HK-2 (cell line): ENCODE measurements at regions not wholly inside any gene's neighbourhood (a gene's known extent, or its start where the extent isn't known, plus 50 kb on each side); places are given as distances from the start of the nearest gene placed in this dataset.

Experiments
- DNase-seq: peaks from one replicate; pipeline ENCODE4 v3.0.0-alpha.2; 2018; ENCODE audit not compliant: unreplicated experiment

DNA sequence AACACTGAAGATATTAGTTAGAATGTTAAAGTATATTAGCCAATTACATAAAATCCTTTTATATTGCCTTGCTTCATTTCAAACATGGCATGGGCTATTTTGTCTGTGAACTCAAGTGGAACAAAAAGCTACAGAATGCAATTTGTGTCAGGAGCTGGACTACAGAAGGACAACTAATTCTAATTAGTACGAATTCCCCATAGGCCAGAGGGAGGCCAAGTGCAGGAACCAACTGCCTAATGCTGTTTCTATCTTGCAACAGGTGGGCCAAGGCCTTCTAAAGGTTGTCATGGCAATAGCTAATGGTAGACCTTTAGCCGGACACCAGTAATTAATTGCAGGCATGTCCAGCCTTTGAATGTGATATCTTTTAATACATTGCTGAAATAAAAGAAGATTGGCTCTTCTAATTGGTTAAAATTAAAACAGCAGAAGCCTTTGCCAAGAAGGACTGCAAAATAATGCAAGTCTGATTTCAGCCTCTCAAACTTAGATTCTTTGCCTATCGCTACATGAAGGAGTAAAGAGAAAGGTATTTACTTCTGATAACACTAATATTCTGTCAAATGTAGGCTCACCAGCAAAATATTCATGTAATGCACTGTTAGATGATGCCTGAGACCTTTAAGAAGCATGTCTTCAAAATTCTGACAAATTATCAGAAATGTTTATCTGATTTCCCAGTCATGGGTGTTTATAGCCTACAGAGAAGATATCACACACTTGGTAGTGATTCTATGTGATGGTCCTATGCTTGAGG lies 232.1 kb downstream of the LMO4 start:
- DNase-seq, result no peak

GRCh38 chr1:87563211-87563610 lies 234.5 kb downstream of the LMO4 start:
- DNase-seq, result no peak

- DNase-seq, result no peak
Measured at GRCh38 chr1:87565861-87566260, 237.2 kb downstream of the LMO4 start.

DNA sequence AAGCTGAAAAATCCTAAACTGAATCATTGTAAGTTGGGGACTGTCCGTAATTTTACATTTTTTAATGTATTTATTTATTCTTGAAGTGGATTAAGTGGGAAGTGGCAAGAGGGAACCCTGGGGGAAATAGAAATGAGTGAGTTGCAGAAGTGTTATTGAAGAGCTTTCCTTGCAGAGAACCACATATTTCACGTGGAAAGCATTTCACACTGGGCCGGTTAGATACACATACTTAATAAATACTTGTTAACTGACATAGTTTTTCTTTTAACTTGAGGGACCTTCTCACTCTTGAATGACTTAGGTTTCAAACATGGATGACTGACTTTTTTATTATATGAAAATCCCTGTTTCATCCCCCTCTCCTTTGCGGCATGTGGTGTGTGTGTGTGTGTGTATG lies 239.3 kb downstream of the LMO4 start:
- DNase-seq, result no peak

GRCh38 chr1:87568911-87569310 lies 240.2 kb downstream of the LMO4 start:
- no peak for DNase-seq

- DNase-seq, result no peak
Measured at GRCh38 chr1:87572008-87572407, 243.3 kb downstream of the LMO4 start.

GRCh38 chr1:87572891-87573290 lies 244.2 kb downstream of the LMO4 start:
- DNase-seq, result no peak

GRCh38 chr1:87575528-87575927 lies 246.8 kb downstream of the LMO4 start:
- no peak for DNase-seq

DNA sequence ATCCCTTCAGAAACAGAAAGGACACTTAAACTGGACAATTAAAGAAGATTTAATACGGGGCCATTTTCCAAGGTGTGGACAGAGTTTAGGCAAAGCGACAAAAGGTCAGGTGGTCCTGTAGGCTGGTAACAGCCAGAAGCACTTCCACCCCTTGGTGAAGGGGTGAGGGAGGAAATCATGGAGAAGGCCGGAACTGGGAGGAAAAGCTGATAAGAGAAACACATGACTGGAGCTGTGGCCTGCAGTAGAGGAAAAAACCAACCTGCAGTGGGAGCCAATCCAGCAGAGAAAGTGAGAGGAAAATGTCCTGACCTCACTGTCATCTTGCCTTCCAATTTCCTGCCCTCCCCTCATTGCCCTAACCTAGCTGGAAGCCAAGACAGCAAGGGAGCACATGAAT lies 249.8 kb downstream of the LMO4 start:
- no peak for DNase-seq

DNA sequence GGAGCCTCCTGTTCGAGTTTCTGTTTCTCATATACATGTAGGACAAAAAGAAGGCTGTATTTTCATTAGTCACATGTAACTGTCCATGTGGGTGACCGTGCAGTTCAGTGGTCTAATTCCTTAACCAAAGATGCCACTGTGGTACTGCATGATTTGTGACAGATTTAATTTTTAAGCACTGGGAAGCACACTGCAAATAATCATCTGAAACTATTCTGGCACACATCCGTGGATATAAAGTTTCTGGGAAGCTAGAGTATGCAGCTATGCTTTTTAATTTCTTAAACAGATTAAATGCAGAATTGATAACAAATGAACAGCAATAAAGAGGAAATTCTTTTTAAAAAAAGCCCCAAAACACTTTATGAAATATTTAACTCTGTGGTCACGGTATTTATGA lies 254.8 kb downstream of the LMO4 start:
- no peak for DNase-seq

DNA sequence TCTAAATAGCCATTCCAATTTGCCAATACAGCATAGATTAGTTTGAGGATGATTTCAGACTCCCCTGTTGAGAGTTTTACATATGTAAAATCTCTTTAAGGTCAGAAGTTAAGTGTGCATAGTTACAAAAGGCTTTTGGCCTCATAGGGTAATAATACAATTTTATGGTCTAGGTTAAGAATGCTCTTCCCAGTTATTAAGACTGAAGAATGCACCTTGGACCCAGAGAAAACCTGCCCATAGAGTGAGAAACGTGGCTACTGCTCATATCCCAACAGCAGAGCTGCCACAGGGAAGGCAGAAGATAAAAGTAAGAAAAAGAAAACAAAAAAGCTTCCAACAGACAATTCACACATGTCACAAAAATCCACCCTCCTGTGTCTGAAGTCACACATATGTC lies 255.9 kb downstream of the LMO4 start:
- no peak for DNase-seq

- no peak for DNase-seq
Measured at GRCh38 chr1:87586501-87586900, 257.8 kb downstream of the LMO4 start.

GRCh38 chr1:87588495-87588894 lies 259.8 kb downstream of the LMO4 start:
- no peak for DNase-seq

GRCh38 chr1:87591492-87591891 lies 262.8 kb downstream of the LMO4 start:
- no peak for DNase-seq

- no peak for DNase-seq
Measured at GRCh38 chr1:87592156-87592555, 263.5 kb downstream of the LMO4 start.

DNA sequence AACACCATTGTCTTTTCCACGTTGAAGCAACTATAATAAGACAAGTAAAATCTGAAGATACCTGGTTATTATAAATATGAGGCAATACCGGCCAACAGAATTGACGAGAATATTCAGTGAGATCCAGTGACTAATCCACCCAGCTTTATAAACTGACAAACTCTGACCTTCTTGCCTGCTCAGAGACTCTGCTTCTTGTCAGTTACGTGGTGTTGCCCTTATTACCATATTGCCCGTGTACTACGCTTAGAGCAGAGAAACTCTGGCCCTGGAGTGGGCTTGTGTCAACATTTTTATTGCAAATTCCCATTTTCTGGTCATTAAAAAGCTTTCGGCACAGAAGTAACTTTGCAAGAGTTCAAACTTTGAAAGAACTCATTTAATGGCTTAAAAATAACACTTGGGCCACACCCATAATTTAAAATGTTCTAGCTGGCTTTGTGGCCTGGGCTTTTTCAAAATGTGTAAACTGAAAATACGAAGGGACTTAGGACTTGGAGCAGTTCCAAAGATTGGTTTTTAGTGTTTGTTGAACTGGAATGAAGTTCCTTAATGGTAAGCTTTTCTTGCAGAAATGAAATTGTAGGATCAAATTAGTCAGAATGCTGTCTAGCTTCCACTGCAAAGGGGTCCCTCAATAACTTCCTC lies 266.2 kb downstream of the LMO4 start:
- DNase-seq, result no peak

GRCh38 chr1:87595384-87595781 lies 266.7 kb downstream of the LMO4 start:
- no peak for DNase-seq

- DNase-seq, result no peak
Measured at GRCh38 chr1:87598429-87598828, 269.7 kb downstream of the LMO4 start.

DNA sequence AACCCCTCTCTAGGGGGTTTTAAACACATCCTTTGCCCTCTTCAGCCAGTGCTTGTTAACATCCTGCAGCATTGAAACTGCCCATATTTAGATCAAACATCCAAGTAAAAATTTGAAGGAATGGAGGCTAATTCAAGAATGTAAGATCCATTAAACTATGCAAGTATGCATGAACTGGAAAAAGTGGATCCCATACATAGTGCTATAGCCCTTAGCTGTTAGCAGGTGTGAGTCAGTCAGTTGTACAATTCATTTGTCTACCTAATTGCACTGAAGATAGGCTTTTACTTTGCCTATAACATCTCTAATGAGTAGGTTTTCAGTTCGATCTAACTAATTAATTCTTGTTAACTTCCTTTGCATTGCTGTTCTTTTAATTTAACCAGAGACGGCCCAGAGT lies 270.9 kb downstream of the LMO4 start:
- no peak for DNase-seq

GRCh38 chr1:87600055-87600850 lies 271.6 kb downstream of the LMO4 start:
- DNase-seq, result no peak

DNA sequence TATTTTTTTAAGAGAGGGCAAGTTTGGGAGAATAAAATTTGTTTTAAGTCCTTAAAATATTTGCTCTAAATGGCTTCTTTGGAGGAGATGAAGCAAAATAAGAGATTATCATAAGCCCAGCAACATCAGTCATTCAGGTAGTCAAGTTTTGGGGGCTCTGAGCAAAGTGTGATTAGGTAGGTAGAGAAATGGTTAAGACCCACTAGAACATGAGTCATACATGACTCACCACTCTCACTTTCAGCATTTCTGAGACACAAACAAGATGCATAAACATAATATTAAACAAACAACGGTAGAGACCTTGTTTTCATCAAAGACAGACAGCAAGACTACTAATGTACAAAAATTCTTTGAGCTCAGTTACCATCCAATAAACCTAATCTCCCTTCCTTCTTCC lies 272.2 kb downstream of the LMO4 start:
- no peak for DNase-seq

DNA sequence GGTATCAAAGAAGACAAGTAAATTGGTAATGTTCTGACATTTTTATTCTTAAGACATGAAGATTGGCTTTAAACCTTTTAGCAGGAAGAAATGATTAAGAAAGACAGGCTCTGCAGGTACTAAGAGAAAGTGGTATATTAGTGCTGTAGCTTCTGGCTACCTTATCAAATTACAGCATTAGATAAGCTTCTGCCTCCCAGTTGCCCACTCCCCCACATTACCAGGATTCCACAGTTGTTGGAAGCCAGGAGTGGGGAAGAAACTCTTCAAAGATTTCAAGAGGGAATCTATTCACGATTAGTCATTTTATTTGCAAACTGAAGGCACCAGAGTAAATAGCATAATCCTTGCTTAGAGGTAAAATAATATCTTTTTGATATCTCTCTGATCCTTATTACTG lies 274.9 kb downstream of the LMO4 start:
- no peak for DNase-seq

DNA sequence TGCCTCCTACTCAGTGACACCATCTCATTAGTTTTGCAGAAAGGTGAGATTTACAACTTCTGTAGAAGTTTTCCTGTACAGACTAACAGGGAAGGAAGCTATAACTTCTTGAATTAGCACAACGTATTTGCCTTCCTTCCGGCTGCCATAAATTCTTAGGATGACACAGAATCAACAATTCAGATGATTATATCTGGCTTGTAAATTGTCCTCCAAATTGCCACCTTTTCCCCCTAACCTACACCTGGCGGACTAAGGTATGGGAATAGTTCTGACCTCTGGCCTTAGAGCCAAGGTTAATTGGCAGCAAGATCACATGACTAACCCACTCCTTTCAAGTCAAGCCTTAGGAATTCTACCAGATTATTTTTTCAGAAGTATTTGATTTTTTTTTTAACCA lies 284.3 kb downstream of the LMO4 start:
- no peak for DNase-seq
